K562 (cell line): ENCODE measurements at regions not wholly inside any gene's neighbourhood (a gene's known extent, or its start where the extent isn't known, plus 50 kb on each side); places are given as distances from the start of the nearest gene placed in this dataset.

Source experiments
- CBX8 ChIP-seq: fragments of 200-600 bp; sonication (generic); IDR thresholded peaks from 2 replicates; pipeline ENCODE4 v1.6.1; 2012; ENCODE audit warnings: borderline replicate concordance, mixed run types, low read depth, mild to moderate bottlenecking, moderate library complexity, mixed read lengths, low read length, control low read depth, inconsistent platforms; ENCODE audit not compliant: poor library complexity, severe bottlenecking; ENCODE audit errors: extremely low read depth
- CREB1 ChIP-seq, 2 experiments: sonication (generic) in 1 of 2; formaldehyde crosslinking in 1 of 2; IDR thresholded peaks; 2 replicates each; pipeline versions ENCODE4 v1.6.1 to v1.8.0; 2012 to 2022; ENCODE audit warnings: inconsistent platforms in 1 of 2, mild to moderate bottlenecking in 1 of 2, missing genetic modification reagents in 1 of 2, moderate library complexity in 1 of 2
- ZNF407 ChIP-seq: fragments of 450-650 bp; IDR thresholded peaks from 2 replicates; pipeline ENCODE4 v1.6.1; 2016; ENCODE audit warnings: low read depth

GRCh38 chr2:121132054-121132761 is 152.8 kb downstream of the TFCP2L1 start (continued):
- TF ChIP-seq ZNF407 (no peak), CBX8 (no peak), CREB1 (IDR thresholded peaks at IDR 0.05) (no peak), CREB1 (CRISPR knock-in tag; IDR thresholded peaks at IDR 0.05) (no peak)
